BLaER1 (cell line): ENCODE measurements at regions not wholly inside any gene's neighbourhood (a gene's known extent, or its start where the extent isn't known, plus 50 kb on each side); places are given as distances from the start of the nearest gene placed in this dataset.

Source experiments
- H3K27ac ChIP-seq: shearing (Covaris generic); formaldehyde crosslinking; 2 replicates; pipeline ENCODE4 v1.8.1; 2022
- H3K27me3 ChIP-seq: shearing (Covaris generic); formaldehyde crosslinking; 2 replicates; pipeline ENCODE4 v1.8.1; 2022
- H3K36me3 ChIP-seq: shearing (Covaris generic); formaldehyde crosslinking; 2 replicates; pipeline ENCODE4 v1.8.1; 2022
- H3K4me1 ChIP-seq: shearing (Covaris generic); formaldehyde crosslinking; 2 replicates; pipeline ENCODE4 v1.8.1; 2022
- H3K4me2 ChIP-seq: shearing (Covaris generic); formaldehyde crosslinking; 2 replicates; pipeline ENCODE4 v1.8.1; 2022
- H3K4me3 ChIP-seq: shearing (Covaris generic); formaldehyde crosslinking; 2 replicates; pipeline ENCODE4 v1.8.1; 2022
- H3K9ac ChIP-seq: shearing (Covaris generic); formaldehyde crosslinking; 2 replicates; pipeline ENCODE4 v1.8.1; 2022
- H3K9me3 ChIP-seq: shearing (Covaris generic); formaldehyde crosslinking; 2 replicates; pipeline ENCODE4 v1.8.1; 2022
- H4K20me1 ChIP-seq: shearing (Covaris generic); formaldehyde crosslinking; 2 replicates; pipeline ENCODE4 v1.8.1; 2022
- Cebpa-rat ChIP-seq: shearing (Covaris generic); IDR thresholded peaks from 2 replicates; pipeline ENCODE4 v1.8.1; 2022

DNA sequence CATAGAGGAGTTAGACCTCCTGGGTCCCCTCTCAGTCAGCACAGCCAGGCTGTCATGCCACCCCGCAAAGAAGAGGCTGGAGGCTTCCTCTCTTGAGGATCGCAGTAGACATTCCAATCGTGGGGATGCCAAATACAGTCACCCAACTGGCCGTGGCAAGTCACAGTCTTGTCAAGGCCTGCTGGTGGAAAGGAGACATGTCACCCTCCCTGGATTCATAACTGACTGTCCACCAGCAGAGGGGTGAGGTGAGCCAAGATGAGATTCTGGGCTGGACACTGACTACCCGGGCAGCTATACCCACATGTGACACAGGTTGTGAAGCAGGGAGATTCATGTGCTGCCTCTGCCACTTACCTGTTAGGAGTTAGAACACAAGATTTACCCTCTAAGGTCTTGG lies 123.5 kb upstream of the NGF start:
- Histone ChIP-seq H3K27me3 (no peaks in the 10 kb centered on the region), H3K36me3 (no peaks in the 10 kb centered on the region), H3K9ac (no peak overlapping the region), H3K4me3 (no peak overlapping the region), H3K4me2 (no peak overlapping the region), H3K27ac (no peak overlapping the region), H3K4me1 (peaks cover 12% of the 10 kb centered on the region), H3K9me3 (no peaks in the 10 kb centered on the region), H4K20me1 (no peaks in the 10 kb centered on the region)
- TF ChIP-seq Cebpa-rat: no peak

DNA sequence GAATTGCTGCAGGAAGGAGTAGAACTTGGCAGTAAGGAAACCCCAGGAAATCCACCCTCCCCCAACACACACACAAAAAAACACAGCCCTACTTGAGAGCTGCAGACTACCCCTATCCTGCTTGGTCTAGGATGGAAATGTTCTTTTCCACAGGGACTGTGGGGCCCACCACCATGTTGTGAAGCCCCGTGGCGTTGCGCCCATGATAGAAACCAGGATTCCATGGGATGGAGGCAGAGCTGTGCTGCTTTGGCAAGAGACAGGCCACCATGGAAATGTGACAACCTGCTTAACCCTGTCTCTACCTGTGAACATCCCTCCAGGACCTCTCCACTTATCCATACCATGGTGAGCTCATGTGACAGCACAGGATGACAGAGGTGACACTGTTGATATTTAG lies 121.1 kb upstream of the NGF start:
- Histone ChIP-seq H3K27me3 (no peaks in the 10 kb centered on the region), H3K27ac (no peak overlapping the region), H3K4me3 (no peak overlapping the region), H3K4me1 (peaks cover 12% of the 10 kb centered on the region), H3K9me3 (no peaks in the 10 kb centered on the region), H4K20me1 (no peaks in the 10 kb centered on the region), H3K36me3 (no peaks in the 10 kb centered on the region), H3K9ac (no peak overlapping the region), H3K4me2 (no peak overlapping the region)
- TF ChIP-seq Cebpa-rat: no peak

DNA sequence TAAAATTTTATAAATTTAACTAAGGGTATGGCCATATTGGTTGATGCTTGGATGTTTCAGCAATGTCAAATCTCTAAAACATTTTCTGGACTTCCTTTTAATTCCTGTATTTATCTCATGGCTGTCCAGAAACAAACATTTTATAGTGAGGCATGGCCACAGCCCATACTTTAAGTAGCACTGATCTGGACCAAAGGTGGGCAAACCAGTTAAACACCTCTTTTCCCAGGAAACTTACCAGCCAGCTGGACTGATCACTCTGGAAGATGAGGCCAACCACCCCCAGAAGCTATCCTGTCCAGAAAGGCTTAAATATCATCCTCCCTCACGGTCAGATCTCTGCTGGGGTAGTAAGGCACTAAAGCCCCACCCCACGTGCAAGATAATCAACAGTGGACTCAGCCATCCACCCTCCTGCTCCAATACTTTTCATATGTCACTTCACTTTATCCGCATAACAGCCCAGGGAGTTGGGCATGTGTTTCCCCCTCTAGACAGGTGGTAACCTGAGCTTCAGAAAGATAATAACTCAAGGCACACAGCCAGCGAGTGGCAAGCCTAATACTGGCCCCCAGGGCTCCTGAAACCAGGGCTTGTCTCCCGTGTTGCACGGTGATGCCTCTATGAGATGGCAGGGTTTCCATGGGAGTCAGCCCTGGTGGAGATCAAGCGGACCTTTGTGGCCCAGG lies 120.5 kb upstream of the NGF start:
- H3K9me3 ChIP-seq: no peaks in the 10 kb centered on the region
- H3K9ac ChIP-seq: no peak overlapping the region
- H3K4me1 ChIP-seq: peaks cover 12% of the 10 kb centered on the region
- no peak for TF ChIP-seq Cebpa-rat
- H4K20me1 ChIP-seq: no peaks in the 10 kb centered on the region
- H3K4me2 ChIP-seq: no peak overlapping the region
- no peak overlapping the region for H3K27ac ChIP-seq
- H3K36me3 ChIP-seq: no peaks in the 10 kb centered on the region
- no peak overlapping the region for H3K4me3 ChIP-seq
- H3K27me3 ChIP-seq: no peaks in the 10 kb centered on the region

DNA sequence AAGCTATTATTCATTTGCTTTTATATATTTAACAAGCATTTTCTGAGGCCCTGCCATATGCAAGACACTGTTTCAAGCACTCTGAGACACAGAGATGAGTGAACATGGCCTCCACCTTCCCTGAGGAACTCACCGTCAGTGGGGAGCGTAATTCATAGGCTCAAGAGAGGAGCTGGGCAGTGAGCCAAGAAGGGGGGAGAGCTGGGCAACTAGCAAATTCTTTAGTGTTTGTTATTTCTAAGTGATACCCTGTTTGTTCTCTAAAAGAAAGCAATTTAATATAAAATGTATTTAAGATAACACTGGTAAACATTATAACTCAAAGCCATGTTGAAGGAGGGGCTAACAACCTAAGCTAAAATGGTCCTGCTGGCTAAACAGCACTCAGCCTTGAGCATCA lies 119.2 kb upstream of the NGF start:
- no peaks in the 10 kb centered on the region for H3K9me3 ChIP-seq
- H3K9ac ChIP-seq: no peak overlapping the region
- no peaks in the 10 kb centered on the region for H4K20me1 ChIP-seq
- no peaks in the 10 kb centered on the region for H3K36me3 ChIP-seq
- TF ChIP-seq Cebpa-rat: no peak
- no peaks in the 10 kb centered on the region for H3K27me3 ChIP-seq
- no peak overlapping the region for H3K4me3 ChIP-seq
- H3K4me1 ChIP-seq: peaks cover under 1% of the 10 kb centered on the region
- H3K27ac ChIP-seq: no peak overlapping the region
- no peak overlapping the region for H3K4me2 ChIP-seq

DNA sequence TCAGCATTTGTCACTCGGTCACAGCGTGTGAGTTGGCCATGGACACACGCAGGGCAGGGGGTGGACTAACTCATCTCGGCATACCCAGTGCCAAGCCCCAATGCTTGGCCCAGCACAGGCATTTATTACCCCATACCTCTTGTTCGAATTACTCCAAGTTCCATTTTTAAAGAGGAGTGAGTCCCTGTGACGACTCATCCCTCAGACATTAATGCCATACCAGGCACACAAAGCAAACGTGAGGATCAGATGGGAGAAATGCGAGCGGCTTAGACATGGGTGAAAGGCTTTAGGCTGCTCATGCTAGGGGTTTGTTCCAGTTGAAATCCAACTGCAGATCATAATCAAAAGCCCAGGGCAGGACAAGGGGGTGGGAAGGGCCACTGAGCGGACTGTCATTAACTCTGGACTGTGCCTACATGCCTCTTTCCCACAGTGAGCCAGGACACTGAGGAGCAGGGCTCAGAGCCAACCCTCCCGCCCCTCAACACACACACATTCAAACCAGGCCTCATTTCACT lies 118.5 kb upstream of the NGF start:
- no peak overlapping the region for H3K27ac ChIP-seq
- H3K27me3 ChIP-seq: no peaks in the 10 kb centered on the region
- no peak overlapping the region for H3K4me3 ChIP-seq
- H4K20me1 ChIP-seq: no peaks in the 10 kb centered on the region
- H3K4me1 ChIP-seq: no peaks in the 10 kb centered on the region
- no peak overlapping the region for H3K9ac ChIP-seq
- H3K4me2 ChIP-seq: no peak overlapping the region
- no peaks in the 10 kb centered on the region for H3K9me3 ChIP-seq
- TF ChIP-seq Cebpa-rat: no peak
- H3K36me3 ChIP-seq: no peaks in the 10 kb centered on the region

DNA sequence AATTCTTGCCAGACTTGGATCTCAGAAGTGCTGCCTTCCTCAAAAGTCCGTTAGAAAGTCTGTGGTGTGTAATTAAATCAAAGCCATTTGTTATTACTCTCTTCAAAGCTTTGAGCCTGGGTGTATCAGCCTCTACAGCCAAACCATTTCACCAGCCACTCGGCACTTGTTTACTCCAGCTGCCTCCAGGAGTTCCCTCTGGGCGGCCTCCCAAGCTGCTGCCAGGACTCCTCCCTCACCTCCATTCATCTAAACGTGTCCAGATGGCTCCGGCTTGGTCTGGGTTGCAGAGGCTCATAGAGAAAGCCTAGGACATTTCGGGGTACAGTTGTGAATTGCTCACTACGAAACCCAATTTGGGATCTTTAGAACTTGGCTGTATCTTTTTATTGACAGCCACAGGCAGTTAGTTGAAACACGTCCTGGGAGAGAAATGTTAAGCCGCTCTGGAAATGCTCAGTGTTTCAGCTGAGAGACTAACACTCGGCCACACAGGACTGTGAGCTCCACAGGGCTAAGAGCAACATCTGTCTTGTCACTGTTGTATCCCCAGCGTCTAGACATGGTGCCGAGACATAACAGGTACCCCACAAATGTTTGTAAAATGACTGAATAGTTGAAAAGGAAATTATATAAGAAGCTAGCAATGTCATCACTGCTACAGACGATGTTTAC lies 116.9 kb upstream of the NGF start:
- no peak overlapping the region for H3K4me3 ChIP-seq
- H3K36me3 ChIP-seq: no peaks in the 10 kb centered on the region
- no peak overlapping the region for H3K27ac ChIP-seq
- no peaks in the 10 kb centered on the region for H3K4me1 ChIP-seq
- H3K27me3 ChIP-seq: no peaks in the 10 kb centered on the region
- TF ChIP-seq Cebpa-rat: no peak
- no peaks in the 10 kb centered on the region for H3K9me3 ChIP-seq
- no peaks in the 10 kb centered on the region for H4K20me1 ChIP-seq
- H3K9ac ChIP-seq: no peak overlapping the region
- H3K4me2 ChIP-seq: no peak overlapping the region

DNA sequence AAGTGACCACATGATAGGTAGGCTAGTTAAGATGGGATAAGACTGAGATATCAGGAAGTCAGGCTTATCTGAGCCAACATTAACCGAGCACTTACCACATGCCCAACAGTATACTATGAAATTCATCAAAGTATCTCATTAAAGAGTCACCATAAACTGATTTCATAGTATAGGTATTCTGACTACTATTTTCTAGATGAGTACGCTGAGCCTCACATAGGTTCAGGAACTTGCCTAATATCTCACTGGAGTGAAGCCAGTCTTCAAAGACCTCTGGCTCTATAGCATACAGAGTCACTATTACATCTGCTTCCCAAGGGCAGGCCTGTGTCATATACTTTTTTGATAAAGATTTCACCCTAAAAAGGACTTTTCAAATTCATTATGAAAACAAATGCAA lies 115.6 kb upstream of the NGF start:
- Histone ChIP-seq H3K27ac (no peak overlapping the region), H3K9ac (no peak overlapping the region), H3K4me2 (no peak overlapping the region), H3K4me1 (no peaks in the 10 kb centered on the region), H3K27me3 (no peaks in the 10 kb centered on the region), H4K20me1 (no peaks in the 10 kb centered on the region), H3K9me3 (no peaks in the 10 kb centered on the region), H3K36me3 (no peaks in the 10 kb centered on the region), H3K4me3 (no peak overlapping the region)
- TF ChIP-seq Cebpa-rat: no peak

DNA sequence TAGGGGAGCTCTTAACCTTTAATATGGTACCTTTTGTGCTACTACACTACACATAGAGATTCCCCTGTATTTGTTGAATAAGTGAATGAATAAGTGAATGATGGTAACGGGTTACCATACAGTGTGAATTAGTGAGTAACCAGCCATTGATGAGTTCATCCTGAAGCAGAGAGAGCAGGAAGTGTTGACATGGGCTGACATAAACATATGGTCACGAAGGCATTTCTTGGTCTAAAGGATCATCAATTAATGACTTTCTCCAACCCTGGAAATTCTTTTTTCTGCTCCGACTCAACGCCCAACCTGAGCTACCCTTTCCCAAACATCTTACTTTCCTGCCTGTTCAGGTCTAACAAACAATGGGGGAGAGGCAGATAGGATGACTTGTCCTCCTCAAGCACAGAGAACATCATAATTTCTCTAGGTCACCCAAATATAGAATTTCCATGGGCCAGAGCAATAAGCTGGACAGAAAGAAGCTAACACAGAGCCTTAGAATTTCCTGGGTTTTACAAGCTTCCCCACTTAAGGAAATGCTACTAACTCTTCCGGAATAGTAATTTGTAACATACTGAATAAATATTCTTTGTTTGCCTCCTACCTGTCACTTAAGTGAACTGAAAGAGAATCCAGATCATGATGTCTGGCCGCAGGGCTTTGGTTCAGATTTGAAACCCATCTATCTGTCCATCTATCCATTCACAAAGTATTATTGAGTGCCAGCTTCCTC lies 114.7 kb upstream of the NGF start:
- Histone ChIP-seq H3K4me2 (no peak overlapping the region), H3K4me3 (no peak overlapping the region), H3K4me1 (no peaks in the 10 kb centered on the region), H4K20me1 (no peaks in the 10 kb centered on the region), H3K9ac (no peak overlapping the region), H3K27ac (no peak overlapping the region), H3K9me3 (no peaks in the 10 kb centered on the region), H3K36me3 (no peaks in the 10 kb centered on the region), H3K27me3 (no peaks in the 10 kb centered on the region)
- TF ChIP-seq Cebpa-rat: no peak

DNA sequence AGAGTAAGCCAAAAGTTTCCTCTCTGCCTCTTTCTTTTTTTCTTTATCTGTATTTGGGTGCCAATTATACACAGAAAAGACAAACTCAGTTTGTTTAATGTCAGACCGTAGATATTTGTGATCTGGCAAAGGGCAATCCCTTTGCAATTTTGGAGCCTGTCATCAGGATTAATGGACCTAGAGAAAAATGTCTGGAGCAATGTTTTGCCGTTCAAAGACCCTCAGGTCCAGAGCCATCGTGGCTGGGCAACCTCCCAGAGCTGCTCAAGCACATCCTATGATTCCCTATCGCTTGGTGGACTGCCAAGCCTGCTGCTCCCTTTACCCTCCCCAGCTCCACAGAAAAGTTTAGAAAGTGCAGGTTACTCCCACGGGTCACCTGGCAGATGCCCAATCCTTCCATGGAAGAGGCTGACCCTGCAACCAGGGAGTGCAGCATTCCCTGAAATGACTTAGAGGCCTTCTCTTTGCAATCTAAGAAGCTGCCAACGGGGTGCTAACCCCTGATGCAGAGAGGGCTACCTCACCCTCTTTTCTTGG lies 112.5 kb upstream of the NGF start:
- H3K27me3 ChIP-seq: no peaks in the 10 kb centered on the region
- H3K36me3 ChIP-seq: no peaks in the 10 kb centered on the region
- H3K4me1 ChIP-seq: no peaks in the 10 kb centered on the region
- no peak overlapping the region for H3K9ac ChIP-seq
- H3K4me3 ChIP-seq: no peak overlapping the region
- no peaks in the 10 kb centered on the region for H4K20me1 ChIP-seq
- H3K9me3 ChIP-seq: no peaks in the 10 kb centered on the region
- no peak overlapping the region for H3K27ac ChIP-seq
- TF ChIP-seq Cebpa-rat: no peak
- H3K4me2 ChIP-seq: no peak overlapping the region
